B cell (primary cell): ENCODE measurements at regions not wholly inside any gene's neighbourhood (a gene's known extent, or its start where the extent isn't known, plus 50 kb on each side); places are given as distances from the start of the nearest gene placed in this dataset.

Experiments
- ATAC-seq: fragments of 200-7000 bp; cut with Tn5 transposase; one replicate; pipeline ENCODE4 v1.10.0; 2021; ENCODE audit warnings: low read depth, mild to moderate bottlenecking, moderate number of reproducible peaks, moderate library complexity
- CTCF ChIA-PET: fragments of 350-600 bp; sonication (Branson Sonifier 250); formaldehyde crosslinking; loops from one replicate; lab custom pipeline; 2021; ENCODE audit warnings: antibody characterized with exemption, inconsistent platforms; lab: Charles Lee
- POLR2A ChIA-PET: fragments of 350-600 bp; sonication (Branson Sonifier 250); formaldehyde crosslinking; loops from one replicate; lab custom pipeline; 2021; ENCODE audit warnings: antibody characterized with exemption; lab: Charles Lee
- DNase-seq: peaks from one replicate; pipeline ENCODE4 v3.0.0; 2013
- H2AFZ ChIP-seq: 2 replicates; pipeline ENCODE4 v1.6.1; 2012; ENCODE audit warnings: mild to moderate bottlenecking, low read depth, low read length; ENCODE audit not compliant: insufficient read depth, poor library complexity, severe bottlenecking
- H3K27ac ChIP-seq, 2 donors: 1 replicate in 1 of 2; 2 replicates in 1 of 2; pipeline ENCODE4 v1.5.1; 2012 to 2013; ENCODE audit warnings: low read length in 2 of 2, mild to moderate bottlenecking in 2 of 2, moderate library complexity in 1 of 2
- H3K27me3 ChIP-seq, 4 experiments: fragments of 200-600 bp in 1 of 4; sonication (generic) in 1 of 4; replicated peaks in 1 of 4; 1 replicate in 2 of 4; 2 replicates in 2 of 4; pipeline versions ENCODE4 v1.6.1 to v1.7.0; 2013 to 2016; ENCODE audit warnings: low read length in 3 of 4, mild to moderate bottlenecking in 2 of 4, mixed read lengths in 1 of 4, moderate library complexity in 1 of 4; ENCODE audit not compliant: insufficient read depth in 4 of 4, control insufficient read depth in 3 of 4; ENCODE audit errors: control extremely low read depth in 1 of 4
- H3K36me3 ChIP-seq, 2 experiments: replicated peaks in 1 of 2; 1 replicate in 1 of 2; 2 replicates in 1 of 2; pipeline versions ENCODE4 v1.6.1 to v1.7.1; 2013; ENCODE audit warnings: low read length in 1 of 2; ENCODE audit not compliant: insufficient read depth in 2 of 2, control insufficient read depth in 1 of 2; ENCODE audit errors: control extremely low read depth in 1 of 2, extremely low read depth in 1 of 2
- H3K4me1 ChIP-seq, 2 donors: fragments of 200-600 bp in 1 of 2; sonication (generic) in 1 of 2; 1 replicate in 1 of 2; 2 replicates in 1 of 2; pipeline versions ENCODE4 v1.5.1 to v1.6.1; 2013 to 2017; ENCODE audit warnings: low read length in 2 of 2; ENCODE audit not compliant: control insufficient read depth in 2 of 2, insufficient read depth in 2 of 2
- H3K4me2 ChIP-seq: replicated peaks from 2 replicates; pipeline ENCODE3; 2012; ENCODE audit warnings: mild to moderate bottlenecking, low read depth, low read length; ENCODE audit not compliant: poor library complexity, severe bottlenecking
- H3K4me3 ChIP-seq, 5 experiments: fragments of 200-600 bp in 1 of 5; sonication (generic) in 1 of 5; 1 replicate in 3 of 5; 2 replicates in 2 of 5; pipeline versions ENCODE4 v1.5.1 to v1.7.0; 2011 to 2016; ENCODE audit warnings: low read length in 4 of 5, mild to moderate bottlenecking in 4 of 5, low read depth in 2 of 5, control low read depth in 1 of 5, moderate library complexity in 1 of 5; ENCODE audit not compliant: insufficient read depth in 1 of 5; ENCODE audit errors: control extremely low read depth in 1 of 5, extremely low read depth in 1 of 5
- H3K79me2 ChIP-seq: fragments of 200-600 bp; sonication (generic); one replicate; pipeline ENCODE4 v1.6.0; 2016; ENCODE audit warnings: low read length; ENCODE audit not compliant: control insufficient read depth, insufficient read depth
- H3K9ac ChIP-seq: fragments of 200-600 bp; sonication (generic); 2 replicates; pipeline ENCODE4 v1.6.1; 2017; ENCODE audit warnings: mild to moderate bottlenecking, low read length, moderate library complexity
- H3K9me3 ChIP-seq, 3 donors: one replicate each; pipeline versions ENCODE4 v1.6.1 to v1.7.1; 2013; ENCODE audit warnings: low read length in 2 of 3; ENCODE audit not compliant: control insufficient read depth in 2 of 3, insufficient read depth in 1 of 3; ENCODE audit errors: control extremely low read depth in 1 of 3
- H4K20me1 ChIP-seq: 2 replicates; pipeline ENCODE4 v1.6.0; 2012; ENCODE audit warnings: mild to moderate bottlenecking, low read length; ENCODE audit not compliant: insufficient read depth, control insufficient read depth, poor library complexity, severe bottlenecking
- H3K27ac Mint-ChIP-seq: one replicate; pipeline ENCODE4 v1.8.0; 2021; ENCODE audit warnings: mixed read lengths
- H3K27me3 Mint-ChIP-seq: one replicate; pipeline ENCODE4 v1.8.0; 2021; ENCODE audit warnings: mixed read lengths
- H3K4me1 Mint-ChIP-seq: one replicate; pipeline ENCODE4 v1.8.0; 2021; ENCODE audit warnings: mixed read lengths
- H3K4me3 Mint-ChIP-seq: one replicate; pipeline ENCODE4 v1.8.0; 2021; ENCODE audit warnings: mixed read lengths
- H3K9me3 Mint-ChIP-seq: one replicate; pipeline ENCODE4 v1.8.0; 2022; ENCODE audit warnings: mixed read lengths; ENCODE audit not compliant: insufficient read depth
- CTCF ChIP-seq: fragments of 200-600 bp; IDR thresholded peaks from one replicate; pipeline ENCODE4 v1.8.0; 2022; ENCODE audit warnings: antibody characterized with exemption, mild to moderate bottlenecking
- EZH2 ChIP-seq: IDR thresholded peaks from 2 replicates; pipeline ENCODE4 v1.6.1; 2012; ENCODE audit warnings: borderline replicate concordance, low read depth, mild to moderate bottlenecking, moderate library complexity, low read length; ENCODE audit not compliant: insufficient read depth, poor library complexity, severe bottlenecking
- WGBS: methylation state at CpG from one replicate; pipeline ENCODE4 v1.1.5; 2013; ENCODE audit warnings: missing lambda C conversion rate; ENCODE audit not compliant: insufficient coverage; 5-methylcytosine and 5-hydroxymethylcytosine counted together
- intact Hi-C: fragments of 100-400 bp; cut with micrococcal nuclease; formaldehyde crosslinking; loops from one replicate; pipeline ENCODE4 v1.10.0; 2022

GRCh38 chr11:31956310-31956709 is 134.6 kb upstream of the RCN1 start:
- H3K4me1 ChIP-seq = no peaks in the 10 kb centered on the region
- Mint-ChIP-seq H3K27ac (no peak overlapping the region), H3K9me3 (no peaks in the 10 kb centered on the region), H3K4me1 (no peaks in the 10 kb centered on the region), H3K4me3 (no peak overlapping the region), H3K27me3 (peaks cover 13% of the 10 kb centered on the region)
- ATAC-seq (no peak), DNase-seq (no peak)
- no peak overlapping the region for H3K9ac ChIP-seq
- TF ChIP-seq CTCF (no peak), EZH2 (no peak)
- no peaks in the 10 kb centered on the region for H3K79me2 ChIP-seq
- ChIA-PET POLR2A (no interaction called here), CTCF (no interaction called here)
- intact Hi-C loops = loop anchor here (5.0 to 10.0 kb wide), 2 partner anchors 469 to 712 kb away; no protein-coding TSS in a partner anchor
- no peaks in the 10 kb centered on the region for H3K9me3 ChIP-seq
- H3K27ac ChIP-seq = no peak overlapping the region
- H3K36me3 ChIP-seq = no peaks in the 10 kb centered on the region
- H3K27me3 ChIP-seq = no peaks in the 10 kb centered on the region
- 89% methylated on average over 1 of the region's 3 CpGs for WGBS
- no peak overlapping the region for H2AFZ ChIP-seq
- no peak overlapping the region for H3K4me2 ChIP-seq
- H3K4me3 ChIP-seq = no peak overlapping the region
- H4K20me1 ChIP-seq = no peaks in the 10 kb centered on the region

GRCh38 chr11:31955838-31956237 is 135.0 kb upstream of the RCN1 start:
- Histone ChIP-seq H3K4me2 (no peak overlapping the region), H2AFZ (no peak overlapping the region), H3K27ac (no peak overlapping the region), H3K4me1 (no peaks in the 10 kb centered on the region), H3K36me3 (no peaks in the 10 kb centered on the region), H4K20me1 (no peaks in the 10 kb centered on the region), H3K79me2 (no peaks in the 10 kb centered on the region), H3K4me3 (no peak overlapping the region), H3K9ac (no peak overlapping the region), H3K9me3 (no peaks in the 10 kb centered on the region), H3K27me3 (no peaks in the 10 kb centered on the region)
- ATAC-seq (no peak), DNase-seq (no peak)
- no peaks in the 10 kb centered on the region for H3K4me1 Mint-ChIP-seq
- H3K27me3 Mint-ChIP-seq = peaks cover 13% of the 10 kb centered on the region
- H3K27ac Mint-ChIP-seq = no peak overlapping the region
- POLR2A ChIA-PET = no interaction called here
- H3K4me3 Mint-ChIP-seq = no peak overlapping the region
- 96% methylated on average over 7 of the region's 7 CpGs for WGBS
- TF ChIP-seq CTCF = no peak
- TF ChIP-seq EZH2 = no peak
- CTCF ChIA-PET = no interaction called here
- no peaks in the 10 kb centered on the region for H3K9me3 Mint-ChIP-seq
- intact Hi-C loops = loop anchor here (5.0 to 10.0 kb wide), 2 partner anchors 469 to 711 kb away; no protein-coding TSS in a partner anchor
